MM.1S (cell line): ENCODE measurements at regions not wholly inside any gene's neighbourhood (a gene's known extent, or its start where the extent isn't known, plus 50 kb on each side); places are given as distances from the start of the nearest gene placed in this dataset.

Experiments
- DNase-seq: peaks from one replicate; pipeline ENCODE4 v3.0.0-alpha.2; 2015
- H2AFZ ChIP-seq: fragments of 300-600 bp; sonication (generic); 2 replicates; pipeline ENCODE4 v1.6.0; 2016; ENCODE audit warnings: antibody characterized with exemption, low read length
- H3F3A ChIP-seq: fragments of 300-600 bp; sonication (generic); 2 replicates; pipeline ENCODE4 v1.6.1; 2016; ENCODE audit warnings: mild to moderate bottlenecking, antibody characterized with exemption, low read length, moderate library complexity, mixed read lengths; ENCODE audit not compliant: insufficient read depth
- H3K27ac ChIP-seq: fragments of 300-600 bp; sonication (generic); 2 replicates; pipeline ENCODE4 v1.5.1; 2016; ENCODE audit warnings: mild to moderate bottlenecking, low read length
- H3K27me3 ChIP-seq: fragments of 300-600 bp; sonication (generic); replicated peaks from 2 replicates; pipeline ENCODE4 v1.6.0; 2016; ENCODE audit warnings: low read length; ENCODE audit not compliant: insufficient read depth
- H3K36me3 ChIP-seq: fragments of 300-600 bp; sonication (generic); replicated peaks from 2 replicates; pipeline ENCODE4 v1.6.1; 2016; ENCODE audit warnings: mild to moderate bottlenecking, low read length, mixed read lengths; ENCODE audit not compliant: insufficient read depth
- H3K4me1 ChIP-seq: fragments of 300-600 bp; sonication (generic); 2 replicates; pipeline ENCODE4 v1.6.1; 2016; ENCODE audit warnings: low read length, mixed read lengths
- H3K4me2 ChIP-seq: fragments of 300-600 bp; sonication (generic); 2 replicates; pipeline ENCODE4 v1.6.0; 2016; ENCODE audit warnings: low read depth, low read length
- H3K4me3 ChIP-seq: fragments of 300-600 bp; sonication (generic); 2 replicates; pipeline ENCODE4 v1.5.1; 2016; ENCODE audit warnings: low read length, mixed read lengths
- H3K79me2 ChIP-seq: fragments of 300-600 bp; sonication (generic); 2 replicates; pipeline ENCODE4 v1.6.1; 2016; ENCODE audit warnings: mixed run types, low read length, mixed read lengths
- H3K9ac ChIP-seq: fragments of 300-600 bp; sonication (generic); 2 replicates; pipeline ENCODE4 v1.6.1; 2016; ENCODE audit warnings: low read length, mixed read lengths
- H3K9me2 ChIP-seq: fragments of 300-600 bp; sonication (generic); replicated peaks from 2 replicates; pipeline ENCODE4 v1.6.1; 2016; ENCODE audit warnings: mild to moderate bottlenecking, low read length, mixed read lengths; ENCODE audit not compliant: insufficient read depth
- H3K9me3 ChIP-seq: fragments of 300-600 bp; sonication (generic); replicated peaks from 2 replicates; pipeline ENCODE4 v1.6.1; 2016; ENCODE audit warnings: mild to moderate bottlenecking, low read length, mixed read lengths; ENCODE audit not compliant: insufficient read depth
- H4K20me1 ChIP-seq: fragments of 300-600 bp; sonication (generic); 2 replicates; pipeline ENCODE4 v1.6.1; 2016; ENCODE audit warnings: mild to moderate bottlenecking, low read length, moderate library complexity, mixed read lengths; ENCODE audit not compliant: insufficient read depth
- EZH2 ChIP-seq: fragments of 300-600 bp; sonication (generic); optimal IDR thresholded peaks from 2 replicates; pipeline ENCODE3; 2017; ENCODE audit warnings: low read depth, mild to moderate bottlenecking, antibody characterized with exemption, low read length, mixed read lengths
- EZH2phosphoT487 ChIP-seq: fragments of 300-600 bp; sonication (generic); IDR thresholded peaks from 2 replicates; pipeline ENCODE4 v1.6.1; 2018; ENCODE audit warnings: antibody characterized with exemption, low read length
- TF ChIP-seq, protein P1 (sequence below): fragments of 300-600 bp; sonication (generic); IDR thresholded peaks from 2 replicates; pipeline ENCODE4 v1.5.1; 2016; ENCODE audit warnings: antibody characterized with exemption, low read length, mixed read lengths

DNA sequence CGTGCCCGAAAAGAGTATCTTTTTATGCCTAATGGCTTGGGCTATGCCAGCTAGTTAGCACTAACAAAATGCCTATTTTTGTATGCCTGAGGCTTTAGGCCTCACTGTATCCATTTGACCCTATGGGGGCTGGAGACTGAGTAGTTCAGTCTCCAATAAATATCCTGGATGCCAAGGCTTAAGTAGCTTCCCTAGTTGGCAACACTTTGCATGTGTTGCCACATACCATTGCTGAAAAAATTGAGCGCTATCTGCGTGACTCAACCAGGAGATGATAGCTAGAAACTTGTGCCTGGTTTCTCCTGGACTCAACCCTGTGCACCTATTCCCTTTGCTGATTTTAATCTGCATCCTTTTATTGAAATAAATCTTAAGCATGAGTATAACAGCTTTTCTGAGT, 58.4 kb upstream of the ATP2C1 start:
- H4K20me1 ChIP-seq, result no peaks in the 10 kb centered on the region
- no peak overlapping the region for H3K27ac ChIP-seq
- H2AFZ ChIP-seq, result no peak overlapping the region
- no peaks in the 10 kb centered on the region for H3K36me3 ChIP-seq
- no peaks in the 10 kb centered on the region for H3K27me3 ChIP-seq
- H3K4me3 ChIP-seq, result no peak overlapping the region
- no peaks in the 10 kb centered on the region for H3K79me2 ChIP-seq
- TF ChIP-seq EZH2 (no peak), EZH2phosphoT487 (no peak)
- TF ChIP-seq, protein P1, sequence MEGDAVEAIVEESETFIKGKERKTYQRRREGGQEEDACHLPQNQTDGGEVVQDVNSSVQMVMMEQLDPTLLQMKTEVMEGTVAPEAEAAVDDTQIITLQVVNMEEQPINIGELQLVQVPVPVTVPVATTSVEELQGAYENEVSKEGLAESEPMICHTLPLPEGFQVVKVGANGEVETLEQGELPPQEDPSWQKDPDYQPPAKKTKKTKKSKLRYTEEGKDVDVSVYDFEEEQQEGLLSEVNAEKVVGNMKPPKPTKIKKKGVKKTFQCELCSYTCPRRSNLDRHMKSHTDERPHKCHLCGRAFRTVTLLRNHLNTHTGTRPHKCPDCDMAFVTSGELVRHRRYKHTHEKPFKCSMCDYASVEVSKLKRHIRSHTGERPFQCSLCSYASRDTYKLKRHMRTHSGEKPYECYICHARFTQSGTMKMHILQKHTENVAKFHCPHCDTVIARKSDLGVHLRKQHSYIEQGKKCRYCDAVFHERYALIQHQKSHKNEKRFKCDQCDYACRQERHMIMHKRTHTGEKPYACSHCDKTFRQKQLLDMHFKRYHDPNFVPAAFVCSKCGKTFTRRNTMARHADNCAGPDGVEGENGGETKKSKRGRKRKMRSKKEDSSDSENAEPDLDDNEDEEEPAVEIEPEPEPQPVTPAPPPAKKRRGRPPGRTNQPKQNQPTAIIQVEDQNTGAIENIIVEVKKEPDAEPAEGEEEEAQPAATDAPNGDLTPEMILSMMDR, result no peak
- H3K9me2 ChIP-seq, result no peaks in the 10 kb centered on the region
- no peak overlapping the region for H3K4me2 ChIP-seq
- no peak overlapping the region for H3K9ac ChIP-seq
- peaks cover 22% of the 10 kb centered on the region for H3K4me1 ChIP-seq
- DNase-seq, result no peak
- peaks cover 19% of the 10 kb centered on the region for H3F3A ChIP-seq
- no peaks in the 10 kb centered on the region for H3K9me3 ChIP-seq

DNA sequence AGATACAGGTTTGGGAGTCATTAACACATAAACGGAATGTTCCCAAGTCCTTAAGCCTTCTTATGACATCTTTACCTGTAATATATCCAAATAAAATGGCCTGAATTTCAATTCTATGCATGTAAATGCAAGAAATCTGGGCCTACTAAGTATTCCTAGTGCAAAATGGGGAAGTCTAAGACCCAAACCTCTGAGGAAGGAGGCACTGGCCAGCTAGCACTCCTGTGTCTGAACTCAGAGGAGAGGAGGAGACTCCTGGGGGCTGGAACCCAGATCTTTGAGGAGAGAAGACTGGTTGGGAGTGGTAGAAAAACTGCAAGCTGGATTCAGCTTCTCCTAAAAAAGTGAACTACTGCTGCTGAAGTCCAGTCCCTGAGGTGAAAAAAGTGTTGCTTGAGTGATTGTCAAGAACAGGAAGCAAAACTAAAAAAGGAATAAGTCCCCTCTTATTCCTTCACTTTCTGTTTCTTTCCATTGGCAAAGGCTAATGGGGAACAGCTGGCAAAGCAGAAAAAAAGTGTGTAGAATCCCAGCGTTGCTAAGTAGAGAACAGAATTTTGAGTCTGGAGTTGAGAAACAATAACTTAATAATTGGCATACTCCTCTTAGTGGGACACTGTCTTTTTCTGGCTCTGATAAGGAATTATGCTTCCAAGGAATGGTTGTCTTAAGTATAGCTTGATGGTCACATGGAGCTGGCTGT, 54.8 kb upstream of the ATP2C1 start:
- Histone ChIP-seq H3K27me3 (no peaks in the 10 kb centered on the region), H2AFZ (peak overlapping the region; percentile 49)
- TF ChIP-seq EZH2phosphoT487, result no peak
- no peak for TF ChIP-seq EZH2
- TF ChIP-seq, protein P1, result no peak

GRCh38 chr3:130839813-130840212, 54.1 kb upstream of the ATP2C1 start:
- Histone ChIP-seq H3K4me2 (peak overlapping the region; percentile 84), H3K79me2 (no peaks in the 10 kb centered on the region), H3K9ac (peak overlapping the region; percentile 58; the same call in 1 of the 2 replicates), H4K20me1 (no peaks in the 10 kb centered on the region), H3K27ac (peak overlapping the region; percentile 77), H2AFZ (peak overlapping the region; percentile 49), H3K27me3 (no peaks in the 10 kb centered on the region), H3K9me3 (no peaks in the 10 kb centered on the region), H3K36me3 (no peaks in the 10 kb centered on the region), H3K4me3 (peak overlapping the region; percentile 26; the same call in 1 of the 2 replicates), H3K4me1 (peaks cover 33% of the 10 kb centered on the region), H3F3A (peaks cover 19% of the 10 kb centered on the region), H3K9me2 (no peaks in the 10 kb centered on the region)
- DNase-seq, result peak; percentile 81
- TF ChIP-seq EZH2phosphoT487 (no peak), EZH2 (no peak)
- TF ChIP-seq, protein P1, result no peak

More for the DNA sequence above, 54.8 kb upstream of the ATP2C1 start:
- H3F3A ChIP-seq, result peaks cover 19% of the 10 kb centered on the region
- H3K79me2 ChIP-seq, result no peaks in the 10 kb centered on the region
- peak overlapping the region; percentile 84 for H3K4me2 ChIP-seq
- H3K9me3 ChIP-seq, result no peaks in the 10 kb centered on the region
- H4K20me1 ChIP-seq, result no peaks in the 10 kb centered on the region
- peaks cover 33% of the 10 kb centered on the region for H3K4me1 ChIP-seq
- peak overlapping the region; percentile 77 for H3K27ac ChIP-seq
- peak overlapping the region; percentile 58 for H3K9ac ChIP-seq
- DNase-seq, result no peak
- no peaks in the 10 kb centered on the region for H3K36me3 ChIP-seq
- H3K9me2 ChIP-seq, result no peaks in the 10 kb centered on the region
- H3K4me3 ChIP-seq, result peak overlapping the region; percentile 26; the same call in 1 of the 2 replicates
